ENCODE measurements at regions not wholly inside any gene's neighbourhood (a gene's known extent, or its start where the extent isn't known, plus 50 kb on each side); places are given as distances from the start of the nearest gene placed in this dataset.

GRCh38 chr13:77836423-77836822, 82.2 kb downstream of the EDNRB start:
- no peak overlapping the region for H2BK15ac ChIP-seq (ENCODE audit: low read depth, low read length)
- no peak overlapping the region for H2BK120ac ChIP-seq (ENCODE audit: low read depth, low read length, poor library complexity, severe bottlenecking)
- H4K20me1 ChIP-seq (ENCODE audit: control insufficient read depth, insufficient read depth, insufficient read length) = no peaks in the 10 kb centered on the region
- no peak overlapping the region for H3K18ac ChIP-seq (ENCODE audit: insufficient read length, low read depth, low read length)
- H3K4ac ChIP-seq (ENCODE audit: low read depth, low read length) = no peak overlapping the region
- H4K8ac ChIP-seq (replicated peaks; ENCODE audit: insufficient read length, low read depth, low read length) = no peak overlapping the region
- no peak overlapping the region for H2BK20ac ChIP-seq (ENCODE audit: low read depth, low read length, poor library complexity, severe bottlenecking)
- H3K4me1 ChIP-seq (ENCODE audit: insufficient read depth, low read length) = no peaks in the 10 kb centered on the region
- no peaks in the 10 kb centered on the region for H3K9me3 ChIP-seq (ENCODE audit: control insufficient read depth, low read depth, low read length)
- no peak overlapping the region for H3K4me3 Mint-ChIP-seq
- no peak overlapping the region for H3K4me2 ChIP-seq (ENCODE audit: insufficient read depth, insufficient read length, low read length)
- H3K9me3 Mint-ChIP-seq = peaks cover 4 to 17% of the 10 kb centered on the region in 2 experiments; a peak in 4 of 5 replicates
- no peak overlapping the region for H2AK5ac ChIP-seq (ENCODE audit: insufficient read length, low read length)
- H3K27me3 Mint-ChIP-seq (ENCODE audit: low read depth) = no peaks in the 10 kb centered on the region
- H3K9ac ChIP-seq (ENCODE audit: extremely low read depth, insufficient read length, low read length) = no peak overlapping the region
- H3K79me1 ChIP-seq (ENCODE audit: insufficient read depth, low read depth, low read length, poor library complexity, severe bottlenecking) = no peaks in the 10 kb centered on the region
- H4K91ac ChIP-seq (ENCODE audit: insufficient read length, low read depth, low read length) = no peak overlapping the region
- no peak overlapping the region for H3T11ph ChIP-seq (ENCODE audit: low read length)
- no peaks in the 10 kb centered on the region for H3K23me2 ChIP-seq (ENCODE audit: insufficient read length, low read depth, low read length, poor library complexity, severe bottlenecking)
- no peak overlapping the region for H3K27ac ChIP-seq (ENCODE audit: insufficient read length, low read depth, low read length)
- no peak for DNase-seq
- H4K5ac ChIP-seq (ENCODE audit: insufficient read length, low read depth, low read length) = no peak overlapping the region
- H3K4me1 Mint-ChIP-seq = peaks cover 6% of the 10 kb centered on the region in 2 experiments; a peak in 3 of 4 replicates
- no CpG with 5 or more reads among the region's 3 CpGs for WGBS (ENCODE audit: extremely low coverage, insufficient read length, low lambda C conversion rate)
- no peak overlapping the region for H3K27ac Mint-ChIP-seq
- H2BK12ac ChIP-seq (ENCODE audit: insufficient read length, low read depth, low read length) = no peak overlapping the region
- no peaks in the 10 kb centered on the region for H3K27me3 ChIP-seq (ENCODE audit: insufficient read depth, low read length)
- no peak for TF ChIP-seq CTCF (conservative IDR thresholded peaks at IDR 0.05)
- no peak overlapping the region for H2BK5ac ChIP-seq (ENCODE audit: insufficient read length, low read length)
- no peak overlapping the region for H3K14ac ChIP-seq (ENCODE audit: insufficient read depth, low read length)
- H3K36me3 Mint-ChIP-seq (ENCODE audit: insufficient read depth in 1 of 3, low read depth in 3 of 3) = peaks cover 17 to 19% (median 19%) of the 10 kb centered on the region in 3 experiments
- no peak overlapping the region for H3K56ac ChIP-seq (ENCODE audit: insufficient read length, low read depth, low read length)
- no peak overlapping the region for H3K23ac ChIP-seq (ENCODE audit: insufficient read length, low read depth, low read length)
- H2AFZ ChIP-seq (ENCODE audit: low read length) = no peak overlapping the region
- H3K79me2 ChIP-seq (ENCODE audit: insufficient read depth, low read length) = no peaks in the 10 kb centered on the region

Measured in H9 (cell line).